IMR-90 (cell line): ENCODE measurements at regions not wholly inside any gene's neighbourhood (a gene's known extent, or its start where the extent isn't known, plus 50 kb on each side); places are given as distances from the start of the nearest gene placed in this dataset.

Experiments used
- ATAC-seq: fragments of 200-7000 bp; cut with Tn5 transposase; 2 replicates; pipeline ENCODE4 v1.9.1; 2020; ENCODE audit warnings: low read depth, mild to moderate bottlenecking, moderate library complexity
- BruUV-seq: library from RNA; stranded (reverse); fragments of 400-500 nt; replicated peaks from 2 replicates; lab custom pipeline; 2021; lab: Mats Ljungman, UMichigan
- CTCF ChIA-PET: fragments of 300-600 bp; formaldehyde crosslinking; extraction: SDS; loops from one replicate; lab custom pipeline; 2021; ENCODE audit warnings: antibody characterized with exemption; lab: Yijun Ruan, JAX
- POLR2A ChIA-PET: fragments of 300-600 bp; sonication (Branson Sonifier 250); formaldehyde crosslinking; loops from one replicate; lab custom pipeline; 2022; ENCODE audit warnings: antibody characterized with exemption; ENCODE audit not compliant: unreplicated experiment; lab: Charles Lee
- DNase-seq: peaks from one replicate; pipeline ENCODE4 v3.0.0; 2013
- H2AFZ ChIP-seq: replicated peaks from 2 replicates; pipeline ENCODE3; 2013; ENCODE audit warnings: low read length, mild to moderate bottlenecking; ENCODE audit not compliant: poor library complexity
- H2AK5ac ChIP-seq: 2 replicates; pipeline ENCODE4 v1.6.1; 2013; ENCODE audit warnings: low read depth, low read length, inconsistent platforms
- H2AK9ac ChIP-seq: replicated peaks from 2 replicates; pipeline ENCODE3; 2013; ENCODE audit warnings: mild to moderate bottlenecking, low read depth, low read length, moderate library complexity; ENCODE audit not compliant: poor library complexity
- H2BK120ac ChIP-seq: 2 replicates; pipeline ENCODE4 v1.6.1; 2013; ENCODE audit warnings: low read depth, low read length, inconsistent platforms
- H2BK15ac ChIP-seq: 3 replicates; pipeline ENCODE4 v1.6.1; 2013; ENCODE audit warnings: low read depth, low read length, inconsistent platforms
- H2BK20ac ChIP-seq: 2 replicates; pipeline ENCODE4 v1.6.1; 2013; ENCODE audit warnings: low read depth, mild to moderate bottlenecking, inconsistent platforms, low read length, moderate library complexity
- H2BK5ac ChIP-seq: 2 replicates; pipeline ENCODE4 v1.6.1; 2013; ENCODE audit warnings: mild to moderate bottlenecking, low read depth, low read length, inconsistent platforms; ENCODE audit not compliant: poor library complexity, severe bottlenecking
- H3K14ac ChIP-seq: replicated peaks from 2 replicates; pipeline ENCODE4 v1.6.1; 2013; ENCODE audit warnings: low read depth, low read length, inconsistent platforms
- H3K18ac ChIP-seq: 2 replicates; pipeline ENCODE4 v1.6.1; 2013; ENCODE audit warnings: low read depth, low read length, control low read depth
- H3K23ac ChIP-seq: 2 replicates; pipeline ENCODE4 v1.6.1; 2013; ENCODE audit warnings: low read depth, low read length, inconsistent platforms
- H3K27ac ChIP-seq: 2 replicates; pipeline ENCODE4 v1.5.1; 2013; ENCODE audit warnings: mild to moderate bottlenecking, control low read depth, low read length; ENCODE audit not compliant: insufficient read depth
- H3K27me3 ChIP-seq: 2 replicates; pipeline ENCODE4 v1.6.1; 2013; ENCODE audit warnings: low read length; ENCODE audit not compliant: control insufficient read depth, insufficient read depth
- H3K36me3 ChIP-seq: 2 replicates; pipeline ENCODE4 v1.6.1; 2013; ENCODE audit warnings: low read length, mixed read lengths; ENCODE audit not compliant: control insufficient read depth, insufficient read depth
- H3K4ac ChIP-seq: 2 replicates; pipeline ENCODE4 v1.6.1; 2013; ENCODE audit warnings: low read depth, low read length, inconsistent platforms
- H3K4me1 ChIP-seq: 2 replicates; pipeline ENCODE4 v1.6.1; 2013; ENCODE audit warnings: low read length, mixed read lengths; ENCODE audit not compliant: control insufficient read depth, insufficient read depth
- H3K4me2 ChIP-seq: 2 replicates; pipeline ENCODE4 v1.6.1; 2013; ENCODE audit warnings: low read depth, mild to moderate bottlenecking, control low read depth, low read length, moderate library complexity
- H3K4me3 ChIP-seq: 2 replicates; pipeline ENCODE4 v1.5.1; 2013; ENCODE audit warnings: low read depth, mild to moderate bottlenecking, control low read depth, low read length, moderate library complexity; ENCODE audit not compliant: insufficient read depth
- H3K56ac ChIP-seq: 2 replicates; pipeline ENCODE4 v1.6.1; 2013; ENCODE audit warnings: low read length, inconsistent platforms; ENCODE audit not compliant: insufficient read depth; ENCODE audit errors: extremely low read depth
- H3K79me1 ChIP-seq, 2 experiments: 2 replicates each; pipeline ENCODE4 v1.6.1; 2013; ENCODE audit warnings: low read length in 2 of 2, inconsistent platforms in 1 of 2, low read depth in 1 of 2
- H3K9ac ChIP-seq: 2 replicates; pipeline ENCODE4 v1.6.1; 2013; ENCODE audit warnings: low read depth, low read length, control low read depth
- H3K9me1 ChIP-seq: 2 replicates; pipeline ENCODE4 v1.6.1; 2013; ENCODE audit warnings: low read length, inconsistent platforms; ENCODE audit not compliant: insufficient read depth
- H3K9me3 ChIP-seq: 2 replicates; pipeline ENCODE4 v1.6.1; 2013; ENCODE audit warnings: low read length; ENCODE audit not compliant: control insufficient read depth, insufficient read depth
- H4K20me1 ChIP-seq: 2 replicates; pipeline ENCODE4 v1.6.1; 2013; ENCODE audit warnings: low read length, inconsistent platforms; ENCODE audit not compliant: insufficient read depth
- H4K5ac ChIP-seq: 2 replicates; pipeline ENCODE4 v1.6.1; 2013; ENCODE audit warnings: mild to moderate bottlenecking, low read depth, low read length, control low read depth
- H4K8ac ChIP-seq, 2 experiments: 2 replicates each; pipeline ENCODE4 v1.6.1; 2013; ENCODE audit warnings: low read depth in 2 of 2, low read length in 2 of 2, control low read depth in 1 of 2, inconsistent platforms in 1 of 2
- H4K91ac ChIP-seq: 2 replicates; pipeline ENCODE4 v1.6.1; 2013; ENCODE audit warnings: low read depth, low read length, inconsistent platforms; ENCODE audit not compliant: insufficient read depth
- BHLHE40 ChIP-seq: fragments of 150-350 bp; IDR thresholded peaks from 2 replicates; pipeline ENCODE4 v1.6.1; 2016; ENCODE audit warnings: mild to moderate bottlenecking, low read depth, low read length
- CEBPB ChIP-seq: IDR thresholded peaks from 2 replicates; pipeline ENCODE4 v1.6.1; 2012; ENCODE audit warnings: low read depth, low read length, improper control_type of control experiment
- CHD1 ChIP-seq: IDR thresholded peaks from 2 replicates; pipeline ENCODE4 v1.6.1; 2012; ENCODE audit warnings: low read depth, low read length, improper control_type of control experiment
- CTCF ChIP-seq: conservative IDR thresholded peaks from 2 replicates; pipeline ENCODE4 v1.5.1; 2012; ENCODE audit warnings: mild to moderate bottlenecking, low read depth, low read length, improper control_type of control experiment
- FOS ChIP-seq: fragments of 150-350 bp; IDR thresholded peaks from 2 replicates; pipeline ENCODE4 v1.6.1; 2016; ENCODE audit warnings: low read depth, low read length
- MAFK ChIP-seq: IDR thresholded peaks from 2 replicates; pipeline ENCODE4 v1.6.1; 2012; ENCODE audit warnings: low read depth, low read length, improper control_type of control experiment
- MAZ ChIP-seq: IDR thresholded peaks from 2 replicates; pipeline ENCODE4 v1.6.1; 2012; ENCODE audit warnings: low read depth, mild to moderate bottlenecking, low read length, improper control_type of control experiment, moderate library complexity, borderline replicate concordance
- MXI1 ChIP-seq: IDR thresholded peaks from 2 replicates; pipeline ENCODE4 v1.6.1; 2012; ENCODE audit warnings: low read depth, mild to moderate bottlenecking, low read length, moderate library complexity, borderline replicate concordance
- NFE2L2 ChIP-seq: fragments of 150-350 bp; IDR thresholded peaks from 2 replicates; pipeline ENCODE4 v1.6.1; 2016; ENCODE audit warnings: low read depth, mild to moderate bottlenecking, low read length
- POLR2A ChIP-seq: IDR thresholded peaks from 2 replicates; pipeline ENCODE4 v1.6.1; 2012; ENCODE audit warnings: mild to moderate bottlenecking, low read depth, low read length
- RAD21 ChIP-seq: IDR thresholded peaks from 2 replicates; pipeline ENCODE4 v1.6.1; 2012; ENCODE audit warnings: low read length, improper control_type of control experiment
- RCOR1 ChIP-seq: IDR thresholded peaks from 2 replicates; pipeline ENCODE4 v1.6.1; 2012; ENCODE audit warnings: mild to moderate bottlenecking, low read length, improper control_type of control experiment; ENCODE audit not compliant: insufficient replicate concordance
- RFX5 ChIP-seq: IDR thresholded peaks from 2 replicates; pipeline ENCODE4 v1.8.0; 2012; ENCODE audit warnings: low read depth, mild to moderate bottlenecking, low read length, moderate library complexity
- SMC3 ChIP-seq: fragments of 150-350 bp; IDR thresholded peaks from 2 replicates; pipeline ENCODE4 v1.6.1; 2016; ENCODE audit warnings: low read depth, mild to moderate bottlenecking, antibody characterized with exemption, low read length, moderate library complexity
- WGBS, 2 experiments: methylation state at CpG; one replicate each; pipeline versions ENCODE4 v1.1.5 to v1.1.7; 2013; ENCODE audit warnings: missing lambda C conversion rate in 2 of 2; ENCODE audit not compliant: insufficient read length in 1 of 2; ENCODE audit errors: extremely low coverage in 2 of 2; 5-methylcytosine and 5-hydroxymethylcytosine counted together
- dilution Hi-C: fragments of 300-500 bp; cut with HindIII; formaldehyde crosslinking; loops from one replicate; pipeline ENCODE4 v1.14.3; 2018; ENCODE audit warnings: low sequenced_read_pairs; ENCODE audit not compliant: unreplicated experiment
- in situ Hi-C: fragments of 300-500 bp; cut with MboI; formaldehyde crosslinking; loops from 3 replicates; pipeline ENCODE4 v1.14.3; 2019; ENCODE audit warnings: low sequenced_read_pairs, inconsistent platforms, mixed read lengths
- intact Hi-C: fragments of 100-400 bp; cut with micrococcal nuclease; formaldehyde crosslinking; loops from 2 replicates; pipeline ENCODE4 v1.10.0; 2022
- TF ChIP-seq, protein P1 (sequence below): fragments of 150-350 bp; IDR thresholded peaks from 2 replicates; pipeline ENCODE4 v1.6.1; 2016; ENCODE audit warnings: low read depth, mild to moderate bottlenecking, low read length, moderate library complexity, borderline replicate concordance
- TF ChIP-seq, protein P2 (sequence below): fragments of 150-350 bp; IDR thresholded peaks from 2 replicates; pipeline ENCODE4 v1.6.1; 2017; ENCODE audit warnings: mild to moderate bottlenecking, antibody characterized with exemption, low read length, low read depth

DNA sequence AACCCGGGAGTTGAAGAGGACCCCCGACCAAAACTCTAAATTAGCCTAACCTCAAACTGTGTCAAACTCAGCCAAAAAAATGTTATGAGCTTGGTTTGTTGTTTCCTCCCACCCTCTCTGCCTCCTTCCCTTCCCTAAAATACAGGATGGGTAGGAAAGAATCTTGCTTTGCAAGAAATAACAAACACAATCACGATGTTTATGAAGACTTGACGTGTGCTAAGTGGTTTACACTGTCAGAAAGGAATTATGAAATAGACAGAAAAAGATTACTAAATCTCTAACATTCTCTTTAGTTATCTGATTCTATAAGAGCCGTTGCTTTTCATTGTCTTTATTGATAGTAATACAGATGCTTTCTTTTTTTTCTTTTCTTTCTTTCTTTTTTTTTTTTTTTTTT, 285.1 kb downstream of the BMP7 start:
- peaks cover 3% of the 10 kb centered on the region; the same call in 1 of the 2 replicates for H3K9me3 ChIP-seq
- dilution Hi-C loops, result no loop called here

More for the DNA sequence above, 285.1 kb downstream of the BMP7 start:
- Histone ChIP-seq H2BK20ac (no peak overlapping the region), H3K18ac (no peak overlapping the region), H2BK120ac (no peak overlapping the region), H3K56ac (no peak overlapping the region), H3K14ac (no peak overlapping the region), H3K4me1 (no peaks in the 10 kb centered on the region), H3K4ac (no peak overlapping the region), H4K91ac (no peak overlapping the region), H3K9ac (no peak overlapping the region), H3K79me1 (no peaks in the 10 kb centered on the region), H3K27me3 (no peaks in the 10 kb centered on the region; the same call in 1 of the 2 replicates), H2AK5ac (no peak overlapping the region), H3K9me1 (no peaks in the 10 kb centered on the region), H2BK5ac (no peak overlapping the region), H2BK15ac (no peak overlapping the region), H2AFZ (no peak overlapping the region), H3K36me3 (no peaks in the 10 kb centered on the region), H4K8ac (no peak overlapping the region), H3K27ac (no peak overlapping the region), H4K20me1 (no peaks in the 10 kb centered on the region), H2AK9ac (no peak overlapping the region), H3K4me3 (no peak overlapping the region), H3K23ac (no peak overlapping the region), H4K5ac (no peak overlapping the region), H3K4me2 (no peak overlapping the region)
- ChIA-PET CTCF (no interaction called here), POLR2A (no interaction called here)
- ATAC-seq, result no peak
- no CpG with 5 or more reads among the region's 5 CpGs for WGBS, 2 experiments
- BruUV-seq, result no TSS peak
- TF ChIP-seq SMC3, result no peak
- TF ChIP-seq, protein P1, sequence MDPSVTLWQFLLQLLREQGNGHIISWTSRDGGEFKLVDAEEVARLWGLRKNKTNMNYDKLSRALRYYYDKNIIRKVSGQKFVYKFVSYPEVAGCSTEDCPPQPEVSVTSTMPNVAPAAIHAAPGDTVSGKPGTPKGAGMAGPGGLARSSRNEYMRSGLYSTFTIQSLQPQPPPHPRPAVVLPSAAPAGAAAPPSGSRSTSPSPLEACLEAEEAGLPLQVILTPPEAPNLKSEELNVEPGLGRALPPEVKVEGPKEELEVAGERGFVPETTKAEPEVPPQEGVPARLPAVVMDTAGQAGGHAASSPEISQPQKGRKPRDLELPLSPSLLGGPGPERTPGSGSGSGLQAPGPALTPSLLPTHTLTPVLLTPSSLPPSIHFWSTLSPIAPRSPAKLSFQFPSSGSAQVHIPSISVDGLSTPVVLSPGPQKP, result no peak
- no peak for TF ChIP-seq CTCF
- TF ChIP-seq RFX5, result no peak
- no peak for TF ChIP-seq MXI1
- no peak for TF ChIP-seq NFE2L2
- TF ChIP-seq POLR2A, result no peak
- no peak for TF ChIP-seq CHD1
- no peak for TF ChIP-seq MAFK
- TF ChIP-seq CEBPB, result no peak
- TF ChIP-seq, protein P2, sequence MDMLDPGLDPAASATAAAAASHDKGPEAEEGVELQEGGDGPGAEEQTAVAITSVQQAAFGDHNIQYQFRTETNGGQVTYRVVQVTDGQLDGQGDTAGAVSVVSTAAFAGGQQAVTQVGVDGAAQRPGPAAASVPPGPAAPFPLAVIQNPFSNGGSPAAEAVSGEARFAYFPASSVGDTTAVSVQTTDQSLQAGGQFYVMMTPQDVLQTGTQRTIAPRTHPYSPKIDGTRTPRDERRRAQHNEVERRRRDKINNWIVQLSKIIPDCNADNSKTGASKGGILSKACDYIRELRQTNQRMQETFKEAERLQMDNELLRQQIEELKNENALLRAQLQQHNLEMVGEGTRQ, result no peak
- TF ChIP-seq RAD21, result no peak
- no peak for TF ChIP-seq RCOR1
- TF ChIP-seq FOS, result no peak
- TF ChIP-seq MAZ, result no peak
- no peak for TF ChIP-seq BHLHE40
- in situ Hi-C loops (no loop called here), intact Hi-C loops (no loop called here)
- DNase-seq, result no peak
